ENCODE measurements at regions not wholly inside any gene's neighbourhood (a gene's known extent, or its start where the extent isn't known, plus 50 kb on each side); places are given as distances from the start of the nearest gene placed in this dataset.

DNA sequence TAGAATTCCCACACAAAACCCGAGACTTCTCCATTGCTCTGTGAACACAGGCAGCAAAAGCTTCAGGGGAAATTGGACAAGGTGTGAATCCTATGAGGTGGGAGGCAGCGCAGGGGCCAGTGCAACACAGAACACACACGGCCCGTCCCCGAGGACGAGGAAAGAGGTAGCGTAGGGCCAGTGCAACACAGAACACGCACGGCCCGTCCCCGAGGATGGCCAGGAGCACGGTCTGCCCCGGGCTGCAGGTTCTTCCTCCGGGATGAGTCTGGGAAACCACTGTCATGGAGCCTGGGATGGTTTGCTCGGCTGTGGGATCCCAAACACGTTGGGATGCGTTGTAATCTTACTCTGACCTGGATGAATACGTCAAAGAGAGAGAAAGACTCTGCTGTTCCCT lies 432.1 kb downstream of the GLRX3 start:
- H3K4me2 ChIP-seq, result no peak overlapping the region

GRCh38 chr10:130570074-130570473 lies 433.9 kb downstream of the GLRX3 start:
- H2AFZ ChIP-seq (ENCODE audit: low read depth), result no peak overlapping the region
- H3K4me1 ChIP-seq (ENCODE audit: low read depth, poor library complexity, severe bottlenecking), result no peaks in the 10 kb centered on the region
- no peaks in the 10 kb centered on the region for H3K27me3 ChIP-seq (ENCODE audit: insufficient read depth, low read depth)
- no peak for TF ChIP-seq CTCF (conservative IDR thresholded peaks at IDR 0.05; ENCODE audit: low read depth, low read length)
- H3K9ac ChIP-seq, result no peak overlapping the region
- H4K20me1 ChIP-seq (ENCODE audit: insufficient read depth), result no peaks in the 10 kb centered on the region
- H3K27ac ChIP-seq, result no peak overlapping the region
- H3K4me2 ChIP-seq, result no peak overlapping the region
- no peaks in the 10 kb centered on the region for H3K36me3 ChIP-seq (ENCODE audit: insufficient read depth)
- H3K4me3 ChIP-seq (IDR thresholded peaks at IDR 0.05; ENCODE audit: insufficient read depth, low read depth, low read length), result no peak overlapping the region
- no peaks in the 10 kb centered on the region for H3K79me2 ChIP-seq (ENCODE audit: insufficient read depth, low read depth)

More for the DNA sequence above, 432.1 kb downstream of the GLRX3 start:
- no peak for TF ChIP-seq CTCF (conservative IDR thresholded peaks at IDR 0.05; ENCODE audit: low read depth, low read length)
- Histone ChIP-seq H2AFZ (ENCODE audit: low read depth) (no peak overlapping the region), H3K4me1 (ENCODE audit: low read depth, poor library complexity, severe bottlenecking) (no peaks in the 10 kb centered on the region), H3K4me3 (IDR thresholded peaks at IDR 0.05; ENCODE audit: insufficient read depth, low read depth, low read length) (no peak overlapping the region), H3K27ac (no peak overlapping the region), H4K20me1 (ENCODE audit: insufficient read depth) (no peaks in the 10 kb centered on the region), H3K9ac (no peak overlapping the region), H3K79me2 (ENCODE audit: insufficient read depth, low read depth) (no peaks in the 10 kb centered on the region), H3K27me3 (ENCODE audit: insufficient read depth, low read depth) (no peaks in the 10 kb centered on the region), H3K36me3 (ENCODE audit: insufficient read depth) (no peaks in the 10 kb centered on the region)

- H3K4me2 ChIP-seq, result no peak overlapping the region
- no peaks in the 10 kb centered on the region for H4K20me1 ChIP-seq (ENCODE audit: insufficient read depth)
- no peaks in the 10 kb centered on the region for H3K36me3 ChIP-seq (ENCODE audit: insufficient read depth)
- H3K79me2 ChIP-seq (ENCODE audit: insufficient read depth, low read depth), result no peaks in the 10 kb centered on the region
- no peaks in the 10 kb centered on the region for H3K4me1 ChIP-seq (ENCODE audit: low read depth, poor library complexity, severe bottlenecking)
- H3K4me3 ChIP-seq (IDR thresholded peaks at IDR 0.05; ENCODE audit: insufficient read depth, low read depth, low read length), result no peak overlapping the region
- no peak overlapping the region for H3K27ac ChIP-seq
- H3K9ac ChIP-seq, result no peak overlapping the region
- no peaks in the 10 kb centered on the region for H3K27me3 ChIP-seq (ENCODE audit: insufficient read depth, low read depth)
- no peak overlapping the region for H2AFZ ChIP-seq (ENCODE audit: low read depth)
- TF ChIP-seq CTCF (conservative IDR thresholded peaks at IDR 0.05; ENCODE audit: low read depth, low read length), result no peak
These were observed 435.5 kb downstream of the GLRX3 start for GRCh38 chr10:130571674-130572073.

GRCh38 chr10:130573446-130573845 lies 437.3 kb downstream of the GLRX3 start:
- no peaks in the 10 kb centered on the region for H3K36me3 ChIP-seq (ENCODE audit: insufficient read depth)
- no peak overlapping the region for H3K27ac ChIP-seq
- H3K4me1 ChIP-seq (ENCODE audit: low read depth, poor library complexity, severe bottlenecking), result no peaks in the 10 kb centered on the region
- H3K4me3 ChIP-seq (IDR thresholded peaks at IDR 0.05; ENCODE audit: insufficient read depth, low read depth, low read length), result no peak overlapping the region
- no peaks in the 10 kb centered on the region for H3K27me3 ChIP-seq (ENCODE audit: insufficient read depth, low read depth)
- H3K4me2 ChIP-seq, result no peak overlapping the region
- H4K20me1 ChIP-seq (ENCODE audit: insufficient read depth), result no peaks in the 10 kb centered on the region
- no peak for TF ChIP-seq CTCF (conservative IDR thresholded peaks at IDR 0.05; ENCODE audit: low read depth, low read length)
- no peak overlapping the region for H3K9ac ChIP-seq
- H2AFZ ChIP-seq (ENCODE audit: low read depth), result no peak overlapping the region
- no peaks in the 10 kb centered on the region for H3K79me2 ChIP-seq (ENCODE audit: insufficient read depth, low read depth)

Measured in KMS-11 (cell line).